HG03175 (cell line): ENCODE measurements at regions not wholly inside any gene's neighbourhood (a gene's known extent, or its start where the extent isn't known, plus 50 kb on each side); places are given as distances from the start of the nearest gene placed in this dataset.
"Not testable (repeated sequence)": the region's sequence is repeated elsewhere in the genome, so short reads cannot be mapped to it uniquely, and the experiment has no call there.

Experiments used
- ATAC-seq: cut with Tn5 transposase; IDR thresholded peaks from one replicate; pipeline ENCODE4 v1.9.1; 2021; ENCODE audit warnings: mild to moderate bottlenecking, moderate library complexity; ENCODE audit not compliant: unreplicated experiment

GRCh38 chr3:166270429-166270828 lies 433.2 kb upstream of the BCHE start:
- ATAC-seq, result no peak

- no peak for ATAC-seq
Observed at GRCh38 chr3:166265153-166265552, 427.9 kb upstream of the BCHE start.

- no peak for ATAC-seq
Observed at GRCh38 chr3:166263460-166263859, 426.2 kb upstream of the BCHE start.

- ATAC-seq, result not testable (repeated sequence)
Observed at GRCh38 chr3:166258293-166258850, 421.1 kb upstream of the BCHE start.

GRCh38 chr3:166257715-166258114 lies 420.5 kb upstream of the BCHE start:
- no peak for ATAC-seq

- ATAC-seq, result no peak
Observed at GRCh38 chr3:166248784-166249183, 411.6 kb upstream of the BCHE start.

- ATAC-seq, result no peak
Observed at GRCh38 chr3:166243511-166243910, 406.3 kb upstream of the BCHE start.

- ATAC-seq, result no peak
Observed at GRCh38 chr3:166223120-166223519, 385.9 kb upstream of the BCHE start.

- ATAC-seq, result no peak
Observed at GRCh38 chr3:166211451-166211850, 374.2 kb upstream of the BCHE start.

GRCh38 chr3:166209701-166210100 lies 372.5 kb upstream of the BCHE start:
- ATAC-seq, result no peak

GRCh38 chr3:166205158-166205557 lies 367.9 kb upstream of the BCHE start:
- no peak for ATAC-seq

GRCh38 chr3:166201476-166201875 lies 364.3 kb upstream of the BCHE start:
- no peak for ATAC-seq

- no peak for ATAC-seq
Observed at GRCh38 chr3:166199491-166199890, 362.3 kb upstream of the BCHE start.

- ATAC-seq, result no peak
Observed at GRCh38 chr3:166195808-166196207, 358.6 kb upstream of the BCHE start.

GRCh38 chr3:166191411-166191810 lies 354.2 kb upstream of the BCHE start:
- no peak for ATAC-seq

- ATAC-seq, result no peak
Observed at GRCh38 chr3:166190360-166190759, 353.1 kb upstream of the BCHE start.

- no peak for ATAC-seq
Observed at GRCh38 chr3:166187237-166187636, 350.0 kb upstream of the BCHE start.

- no peak for ATAC-seq
Observed at GRCh38 chr3:166186003-166186402, 348.8 kb upstream of the BCHE start.

GRCh38 chr3:166177130-166177529 lies 339.9 kb upstream of the BCHE start:
- no peak for ATAC-seq

GRCh38 chr3:166171695-166172094 lies 334.5 kb upstream of the BCHE start:
- no peak for ATAC-seq

GRCh38 chr3:166169681-166170080 lies 332.5 kb upstream of the BCHE start:
- ATAC-seq, result no peak

- no peak for ATAC-seq
Observed at GRCh38 chr3:166127969-166128368, 290.7 kb upstream of the BCHE start.

- ATAC-seq, result no peak
Observed at GRCh38 chr3:166125179-166125578, 288.0 kb upstream of the BCHE start.
